Prostate gland (tissue), 2 donors: ENCODE measurements at regions not wholly inside any gene's neighbourhood (a gene's known extent, or its start where the extent isn't known, plus 50 kb on each side); places are given as distances from the start of the nearest gene placed in this dataset.

Source experiments
- DNase-seq: peaks from one replicate; pipeline ENCODE4 v3.0.0-alpha.2; 2019; ENCODE audit warnings: low spot score
- H3K27ac ChIP-seq, 2 donors: fragments of 200-600 bp; sonication (generic); 2 replicates each; pipeline ENCODE4 v1.5.1; 2017 to 2019
- H3K27me3 ChIP-seq: fragments of 200-600 bp; sonication (generic); replicated peaks from 2 replicates; pipeline ENCODE4 v1.5.1; 2019; ENCODE audit not compliant: insufficient read depth
- H3K36me3 ChIP-seq, 2 donors: fragments of 200-600 bp; sonication (generic); 1 replicate in 1 of 2; 2 replicates in 1 of 2; pipeline versions ENCODE4 v1.5.1 to v1.8.1; 2017 to 2019
- H3K4me1 ChIP-seq: fragments of 200-600 bp; sonication (generic); replicated peaks from 2 replicates; pipeline ENCODE4 v1.5.1; 2019
- H3K4me3 ChIP-seq, 2 donors: fragments of 200-600 bp; sonication (generic); 2 replicates each; pipeline ENCODE4 v1.5.1; 2017 to 2019
- H3K9me3 ChIP-seq: fragments of 200-600 bp; sonication (generic); 2 replicates; pipeline ENCODE4 v1.5.1; 2017
- CTCF ChIP-seq, 4 experiments: fragments of 200-600 bp in 2 of 4; fragments of 450-650 bp in 2 of 4; sonication (generic) in 2 of 4; IDR thresholded peaks; 1 replicate in 3 of 4; 2 replicates in 1 of 4; pipeline ENCODE4 v1.5.1; 2016 to 2019; ENCODE audit warnings: antibody characterized with exemption in 4 of 4, mild to moderate bottlenecking in 2 of 4, moderate library complexity in 2 of 4
- POLR2A ChIP-seq: fragments of 450-650 bp; IDR thresholded peaks from one replicate; pipeline ENCODE4 v1.6.1; 2016; ENCODE audit warnings: antibody characterized with exemption, mild to moderate bottlenecking
- POLR2AphosphoS5 ChIP-seq: sonication (generic); formaldehyde crosslinking; IDR thresholded peaks from one replicate; pipeline ENCODE4 v1.6.1; 2017; ENCODE audit warnings: antibody characterized with exemption
- WGBS: methylation state at CpG from one replicate; pipeline ENCODE4 v1.1.5; 2018; 5-methylcytosine and 5-hydroxymethylcytosine counted together
- intact Hi-C: fragments of 100-400 bp; cut with DNase I; formaldehyde crosslinking; loops from one replicate; pipeline ENCODE4 v1.14.2; 2022

- intact Hi-C loops, result no loop called here
- WGBS, result 68% methylated on average over 2 of the region's 2 CpGs
- Histone ChIP-seq H3K36me3 (no peaks in the 10 kb centered on the region), H3K4me1 (no peaks in the 10 kb centered on the region), H3K4me3 (no peak overlapping the region), H3K27ac (no peak overlapping the region), H3K9me3 (no peaks in the 10 kb centered on the region), H3K27me3 (no peaks in the 10 kb centered on the region)
- no peak for DNase-seq
- TF ChIP-seq POLR2AphosphoS5, result no peak
- no peak for TF ChIP-seq POLR2A
- no peak for TF ChIP-seq CTCF (IDR thresholded peaks at IDR 0.05)
Measured at GRCh38 chr2:12951657-12951973, 234.9 kb downstream of the TRIB2 start.

GRCh38 chr2:12953596-12953995 is 236.9 kb downstream of the TRIB2 start:
- no peak for DNase-seq
- H3K27me3 ChIP-seq, result no peaks in the 10 kb centered on the region
- H3K9me3 ChIP-seq, result no peaks in the 10 kb centered on the region
- TF ChIP-seq POLR2AphosphoS5, result no peak
- no peak for TF ChIP-seq CTCF (IDR thresholded peaks at IDR 0.05)
- no peak for TF ChIP-seq POLR2A
- H3K36me3 ChIP-seq, result no peaks in the 10 kb centered on the region
- no peaks in the 10 kb centered on the region for H3K4me1 ChIP-seq
- intact Hi-C loops, result no loop called here
- no peak overlapping the region for H3K27ac ChIP-seq
- 97% methylated on average over 2 of the region's 2 CpGs for WGBS
- H3K4me3 ChIP-seq, result no peak overlapping the region

GRCh38 chr2:12955864-12956263 is 239.1 kb downstream of the TRIB2 start:
- 62% methylated on average over 3 of the region's 3 CpGs for WGBS
- TF ChIP-seq POLR2AphosphoS5 (no peak), CTCF (IDR thresholded peaks at IDR 0.05) (no peak), POLR2A (no peak)
- H3K9me3 ChIP-seq, result no peaks in the 10 kb centered on the region
- no peaks in the 10 kb centered on the region for H3K36me3 ChIP-seq
- H3K27me3 ChIP-seq, result no peaks in the 10 kb centered on the region
- DNase-seq, result no peak
- H3K4me1 ChIP-seq, result no peaks in the 10 kb centered on the region
- H3K4me3 ChIP-seq, result no peak overlapping the region
- no peak overlapping the region for H3K27ac ChIP-seq
- intact Hi-C loops, result no loop called here

GRCh38 chr2:12957251-12957650 is 240.5 kb downstream of the TRIB2 start:
- intact Hi-C loops, result no loop called here
- Histone ChIP-seq H3K9me3 (no peaks in the 10 kb centered on the region), H3K4me1 (no peaks in the 10 kb centered on the region), H3K27ac (no peak overlapping the region), H3K36me3 (no peaks in the 10 kb centered on the region), H3K4me3 (no peak overlapping the region), H3K27me3 (no peaks in the 10 kb centered on the region)
- TF ChIP-seq POLR2AphosphoS5 (no peak), POLR2A (no peak), CTCF (IDR thresholded peaks at IDR 0.05) (no peak)
- no peak for DNase-seq
- WGBS, result 78% methylated on average over 3 of the region's 3 CpGs

- no peaks in the 10 kb centered on the region for H3K9me3 ChIP-seq
- no peak for DNase-seq
- no peaks in the 10 kb centered on the region for H3K36me3 ChIP-seq
- no peaks in the 10 kb centered on the region for H3K27me3 ChIP-seq
- TF ChIP-seq CTCF (IDR thresholded peaks at IDR 0.05) (no peak), POLR2A (no peak), POLR2AphosphoS5 (no peak)
- H3K27ac ChIP-seq, result no peak overlapping the region
- H3K4me3 ChIP-seq, result no peak overlapping the region
- no peaks in the 10 kb centered on the region for H3K4me1 ChIP-seq
- 87% methylated on average over 2 of the region's 2 CpGs for WGBS
- intact Hi-C loops, result no loop called here
Measured at GRCh38 chr2:12959935-12960334, 243.2 kb downstream of the TRIB2 start.
